SU-DHL-6 (cell line): ENCODE measurements at regions not wholly inside any gene's neighbourhood (a gene's known extent, or its start where the extent isn't known, plus 50 kb on each side); places are given as distances from the start of the nearest gene placed in this dataset.
A peak's percentile ranks its signal among the peaks of the same experiment; 100 is the strongest.

Experiments used
- CTCF ChIP-seq: fragments of 200-600 bp; sonication (generic); IDR thresholded peaks from one replicate; pipeline ENCODE4 v1.5.1; 2017; ENCODE audit warnings: antibody characterized with exemption, mild to moderate bottlenecking, low read length, moderate library complexity; ENCODE audit not compliant: insufficient read depth, poor library complexity, severe bottlenecking
- EZH2phosphoT487 ChIP-seq: fragments of 200-600 bp; sonication (generic), shearing (Covaris generic); conservative IDR thresholded peaks from 2 replicates; pipeline ENCODE4 v1.6.1; 2018; ENCODE audit warnings: mild to moderate bottlenecking, antibody characterized with exemption, low read length, moderate library complexity, mixed read lengths

DNA sequence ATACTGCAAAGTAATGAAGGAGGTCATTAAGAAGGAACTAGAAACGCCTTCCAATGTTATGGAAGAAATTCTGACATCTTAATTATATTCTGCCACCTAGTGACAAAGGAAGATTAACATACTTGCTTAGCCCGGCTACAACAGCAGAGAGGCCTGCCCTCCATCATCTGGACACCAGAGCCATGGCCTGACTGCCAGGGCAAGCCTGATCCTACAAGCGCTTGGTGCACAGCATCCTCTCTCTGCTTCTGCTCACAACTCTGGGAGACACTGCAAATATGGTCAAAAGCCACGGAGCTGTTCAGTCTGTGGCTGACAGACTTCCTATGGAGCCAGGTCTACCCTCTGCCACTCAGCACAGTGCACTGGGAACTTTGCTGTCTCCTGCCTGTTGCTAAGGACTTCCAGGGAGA is 87.3 kb upstream of the SLC44A1 start:
- peak; percentile 32 for TF ChIP-seq CTCF
- TF ChIP-seq EZH2phosphoT487 = no peak
